ENCODE measurements at regions not wholly inside any gene's neighbourhood (a gene's known extent, or its start where the extent isn't known, plus 50 kb on each side); places are given as distances from the start of the nearest gene placed in this dataset.

DNA sequence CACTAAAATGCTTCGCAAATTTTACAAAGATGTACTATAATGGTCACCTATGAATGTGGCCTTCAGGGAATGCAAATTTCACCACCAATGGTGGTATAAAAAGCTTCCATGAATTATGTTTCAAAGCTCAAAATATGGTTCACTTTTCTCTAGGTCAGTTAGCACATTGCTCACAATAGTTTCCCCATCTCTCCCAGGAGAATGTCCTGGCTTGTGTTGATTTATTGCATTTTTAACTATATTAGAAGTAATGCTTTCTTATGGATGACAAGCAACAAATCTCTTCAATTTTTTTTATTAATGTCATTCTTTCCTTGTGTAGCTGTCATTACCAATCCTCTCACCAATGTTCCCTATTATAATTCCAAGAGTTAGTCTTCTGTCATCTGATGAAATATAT is 621.2 kb downstream of the TBC1D4 start:
- TF ChIP-seq POLR2AphosphoS5 (IDR thresholded peaks at IDR 0.05; ENCODE audit: low read depth, low read length) (no peak), EP300 (IDR thresholded peaks at IDR 0.05; ENCODE audit: borderline replicate concordance in 1 of 2, low read depth in 2 of 2, low read length in 2 of 2) (no peak), E2F6 (IDR thresholded peaks at IDR 0.05) (no peak), POLR2A (IDR thresholded peaks at IDR 0.05; ENCODE audit: control extremely low read depth in 1 of 2, low read depth in 2 of 2, low read length in 2 of 2) (no peak)
